Naive thymus-derived CD4-positive, alpha-beta T cell (primary cell): ENCODE measurements at regions not wholly inside any gene's neighbourhood (a gene's known extent, or its start where the extent isn't known, plus 50 kb on each side); places are given as distances from the start of the nearest gene placed in this dataset.

Experiments used
- ATAC-seq: fragments of 150-1000 bp; cut with Tn5 transposase; 2 replicates; pipeline ENCODE4 v1.10.0; 2021; ENCODE audit warnings: mild to moderate bottlenecking, moderate library complexity
- CTCF ChIA-PET: fragments of 350-600 bp; sonication (Branson Sonifier 250); formaldehyde crosslinking; loops from one replicate; lab custom pipeline; 2021; ENCODE audit warnings: antibody characterized with exemption; lab: Charles Lee
- POLR2A ChIA-PET: fragments of 350-600 bp; sonication (Branson Sonifier 250); formaldehyde crosslinking; loops from one replicate; lab custom pipeline; 2021; ENCODE audit warnings: antibody characterized with exemption, inconsistent platforms; lab: Charles Lee
- DNase-seq, 9 donors: peaks; one replicate each; pipeline versions ENCODE4 v3.0.0 to v3.0.0-alpha.2; 2020 to 2022; ENCODE audit warnings: mixed read lengths in 1 of 9
- H3K27ac ChIP-seq: one replicate; pipeline ENCODE4 v1.7.0; 2013; ENCODE audit warnings: mild to moderate bottlenecking, low read depth, low read length, moderate library complexity
- H3K27me3 ChIP-seq, 2 donors: one replicate each; pipeline ENCODE4 v1.7.0; 2013; ENCODE audit warnings: low read length in 2 of 2, mild to moderate bottlenecking in 2 of 2, moderate library complexity in 2 of 2; ENCODE audit not compliant: control insufficient read depth in 2 of 2, insufficient read depth in 2 of 2
- H3K36me3 ChIP-seq, 3 experiments: 1 replicate in 2 of 3; 2 replicates in 1 of 3; pipeline ENCODE4 v1.7.0; 2013; ENCODE audit warnings: low read length in 3 of 3, mild to moderate bottlenecking in 3 of 3, moderate library complexity in 1 of 3; ENCODE audit not compliant: insufficient read depth in 3 of 3, control insufficient read depth in 2 of 3
- H3K4me1 ChIP-seq, 2 donors: one replicate each; pipeline ENCODE4 v1.7.0; 2013; ENCODE audit warnings: low read length in 2 of 2, mild to moderate bottlenecking in 2 of 2, moderate library complexity in 1 of 2; ENCODE audit not compliant: control insufficient read depth in 2 of 2, insufficient read depth in 2 of 2
- H3K4me3 ChIP-seq: 2 replicates; pipeline ENCODE4 v1.7.0; 2013; ENCODE audit warnings: mild to moderate bottlenecking, low read length
- H3K9me3 ChIP-seq, 3 experiments: 1 replicate in 2 of 3; 2 replicates in 1 of 3; pipeline ENCODE4 v1.7.0; 2013; ENCODE audit warnings: low read length in 3 of 3; ENCODE audit not compliant: control insufficient read depth in 2 of 3
- H3K27ac Mint-ChIP-seq, 9 donors: one replicate each; pipeline ENCODE4 v1.8.0; 2020 to 2022; ENCODE audit warnings: mixed read lengths in 9 of 9, mild to moderate bottlenecking in 8 of 9, moderate library complexity in 5 of 9, inconsistent platforms in 2 of 9
- H3K27me3 Mint-ChIP-seq, 5 donors: one replicate each; pipeline ENCODE4 v1.8.0; 2021 to 2022; ENCODE audit warnings: mixed read lengths in 5 of 5, mild to moderate bottlenecking in 1 of 5
- H3K36me3 Mint-ChIP-seq, 5 donors: one replicate each; pipeline ENCODE4 v1.8.0; 2020 to 2022; ENCODE audit warnings: mixed read lengths in 5 of 5, mild to moderate bottlenecking in 3 of 5, inconsistent platforms in 1 of 5
- H3K4me1 Mint-ChIP-seq, 7 donors: one replicate each; pipeline ENCODE4 v1.8.0; 2020 to 2022; ENCODE audit warnings: mixed read lengths in 7 of 7, mild to moderate bottlenecking in 3 of 7, inconsistent platforms in 1 of 7
- H3K4me3 Mint-ChIP-seq, 10 donors: one replicate each; pipeline ENCODE4 v1.8.0; 2020 to 2022; ENCODE audit warnings: mild to moderate bottlenecking in 10 of 10, mixed read lengths in 10 of 10, moderate library complexity in 6 of 10, inconsistent platforms in 2 of 10
- H3K9me3 Mint-ChIP-seq, 11 donors: one replicate each; pipeline ENCODE4 v1.8.0; 2020 to 2022; ENCODE audit warnings: mixed read lengths in 11 of 11, mild to moderate bottlenecking in 4 of 11, inconsistent platforms in 1 of 11, moderate library complexity in 1 of 11
- intact Hi-C, 2 donors: fragments of 100-400 bp; cut with micrococcal nuclease; formaldehyde crosslinking; loops; one replicate each; pipeline ENCODE4 v1.15.1; 2023

- Mint-ChIP-seq H3K36me3 (no peaks in the 10 kb centered on the region), H3K9me3 (no peaks in the 10 kb centered on the region), H3K4me1 (peaks cover 0 to 7% (median 0%) of the 10 kb centered on the region in 7 donors), H3K27me3 (peaks cover 0 to 7% (median 0%) of the 10 kb centered on the region in 5 donors), H3K27ac (no peak overlapping the region), H3K4me3 (no peak overlapping the region)
- Histone ChIP-seq H3K36me3 (no peaks in the 10 kb centered on the region), H3K9me3 (no peaks in the 10 kb centered on the region), H3K4me1 (no peaks in the 10 kb centered on the region), H3K27me3 (no peaks in the 10 kb centered on the region), H3K27ac (no peak overlapping the region), H3K4me3 (no peak overlapping the region)
- intact Hi-C loops = no loop called here
- CTCF ChIA-PET = no interaction called here
- ATAC-seq = no peak
- DNase-seq = no peak
- POLR2A ChIA-PET = no interaction called here
Measured at GRCh38 chr2:196314157-196314556, 142.8 kb upstream of the STK17B start.

GRCh38 chr2:196314780-196315179, 143.4 kb upstream of the STK17B start:
- ATAC-seq (no peak), DNase-seq (no peak)
- Mint-ChIP-seq H3K4me3 (no peak overlapping the region), H3K9me3 (no peaks in the 10 kb centered on the region), H3K4me1 (peaks cover 0 to 7% (median 0%) of the 10 kb centered on the region in 7 donors), H3K27ac (no peak overlapping the region), H3K27me3 (peaks cover 0 to 2% (median 0%) of the 10 kb centered on the region in 5 donors), H3K36me3 (no peaks in the 10 kb centered on the region)
- no peaks in the 10 kb centered on the region for H3K9me3 ChIP-seq
- ChIA-PET POLR2A (no interaction called here), CTCF (no interaction called here)
- H3K27ac ChIP-seq = no peak overlapping the region
- no peak overlapping the region for H3K4me3 ChIP-seq
- no peaks in the 10 kb centered on the region for H3K4me1 ChIP-seq
- no peaks in the 10 kb centered on the region for H3K27me3 ChIP-seq
- no peaks in the 10 kb centered on the region for H3K36me3 ChIP-seq
- intact Hi-C loops = no loop called here

GRCh38 chr2:196315388-196316049, 144.1 kb upstream of the STK17B start:
- Histone ChIP-seq H3K36me3 (no peaks in the 10 kb centered on the region), H3K27me3 (no peaks in the 10 kb centered on the region), H3K9me3 (no peaks in the 10 kb centered on the region), H3K27ac (no peak overlapping the region), H3K4me3 (no peak overlapping the region), H3K4me1 (no peaks in the 10 kb centered on the region)
- H3K27ac Mint-ChIP-seq = no peak overlapping the region
- H3K36me3 Mint-ChIP-seq = no peaks in the 10 kb centered on the region
- DNase-seq (no peak), ATAC-seq (no peak)
- intact Hi-C loops = no loop called here
- H3K4me1 Mint-ChIP-seq = peaks cover 0 to 7% (median 0%) of the 10 kb centered on the region in 7 donors
- H3K9me3 Mint-ChIP-seq = no peaks in the 10 kb centered on the region
- no peak overlapping the region for H3K4me3 Mint-ChIP-seq
- ChIA-PET POLR2A (no interaction called here), CTCF (interaction anchor here (1.0 kb wide), 1 partner anchor 18 kb away, joined by 4 read pairs; no protein-coding TSS in a partner anchor)
- peaks cover 0 to 5% (median 0%) of the 10 kb centered on the region in 5 donors for H3K27me3 Mint-ChIP-seq

- POLR2A ChIA-PET = interaction anchor here (0.6 kb wide), 1 partner anchor 56 kb away, joined by 3 read pairs; no protein-coding TSS in a partner anchor
- H3K36me3 Mint-ChIP-seq = no peaks in the 10 kb centered on the region
- no peaks in the 10 kb centered on the region for H3K9me3 ChIP-seq
- no peak overlapping the region for H3K27ac ChIP-seq
- H3K36me3 ChIP-seq = no peaks in the 10 kb centered on the region
- DNase-seq = no peak
- no peak overlapping the region for H3K27ac Mint-ChIP-seq
- intact Hi-C loops = no loop called here
- H3K4me1 Mint-ChIP-seq = peaks cover 0 to 7% (median 0%) of the 10 kb centered on the region in 7 donors
- H3K4me1 ChIP-seq = no peaks in the 10 kb centered on the region
- H3K9me3 Mint-ChIP-seq = no peaks in the 10 kb centered on the region
- ATAC-seq = no peak
- H3K4me3 Mint-ChIP-seq = no peak overlapping the region
- H3K4me3 ChIP-seq = no peak overlapping the region
- CTCF ChIA-PET = interaction anchor here (1.0 kb wide), 1 partner anchor 18 kb away, joined by 4 read pairs; no protein-coding TSS in a partner anchor
- peaks cover 0 to 5% (median 0%) of the 10 kb centered on the region in 5 donors for H3K27me3 Mint-ChIP-seq
- no peaks in the 10 kb centered on the region for H3K27me3 ChIP-seq
Measured at GRCh38 chr2:196316050-196316430, 144.7 kb upstream of the STK17B start.

GRCh38 chr2:196318517-196319377, 147.4 kb upstream of the STK17B start:
- Histone ChIP-seq H3K4me1 (no peaks in the 10 kb centered on the region), H3K27me3 (no peaks in the 10 kb centered on the region), H3K9me3 (no peaks in the 10 kb centered on the region), H3K4me3 (no peak overlapping the region), H3K36me3 (no peaks in the 10 kb centered on the region), H3K27ac (no peak overlapping the region)
- POLR2A ChIA-PET = no interaction called here
- intact Hi-C loops = no loop called here
- no peak overlapping the region for H3K4me3 Mint-ChIP-seq
- no peaks in the 10 kb centered on the region for H3K36me3 Mint-ChIP-seq
- no peaks in the 10 kb centered on the region for H3K9me3 Mint-ChIP-seq
- DNase-seq = no peak
- CTCF ChIA-PET = no interaction called here
- peak overlapping the region in 2 of 9 donors; percentile 27 to 31 for H3K27ac Mint-ChIP-seq
- no peak for ATAC-seq
- H3K4me1 Mint-ChIP-seq = peaks cover 0 to 7% (median 0%) of the 10 kb centered on the region in 7 donors
- peaks cover 0 to 12% (median 0%) of the 10 kb centered on the region in 5 donors for H3K27me3 Mint-ChIP-seq

GRCh38 chr2:196322973-196323810, 151.8 kb upstream of the STK17B start:
- POLR2A ChIA-PET = no interaction called here
- H3K4me3 Mint-ChIP-seq = no peak overlapping the region
- Histone ChIP-seq H3K27me3 (no peaks in the 10 kb centered on the region), H3K4me1 (no peaks in the 10 kb centered on the region), H3K27ac (no peak overlapping the region), H3K4me3 (no peak overlapping the region), H3K9me3 (no peaks in the 10 kb centered on the region), H3K36me3 (no peaks in the 10 kb centered on the region)
- ATAC-seq = no peak
- DNase-seq = no peak
- peaks cover 0 to 7% (median 0%) of the 10 kb centered on the region in 7 donors for H3K4me1 Mint-ChIP-seq
- H3K27ac Mint-ChIP-seq = no peak overlapping the region
- H3K27me3 Mint-ChIP-seq = peaks cover 0 to 42% (median 5%) of the 10 kb centered on the region in 5 donors
- H3K36me3 Mint-ChIP-seq = no peaks in the 10 kb centered on the region
- H3K9me3 Mint-ChIP-seq = no peaks in the 10 kb centered on the region
- CTCF ChIA-PET = no interaction called here
- intact Hi-C loops = no loop called here
